Spinal cord (tissue), 9 donors: ENCODE measurements at regions not wholly inside any gene's neighbourhood (a gene's known extent, or its start where the extent isn't known, plus 50 kb on each side); places are given as distances from the start of the nearest gene placed in this dataset.
"Not testable (repeated sequence)": the region's sequence is repeated elsewhere in the genome, so short reads cannot be mapped to it uniquely, and the experiment has no call there.

Experiments used
- DNase-seq, 6 donors: peaks; one replicate each; pipeline versions ENCODE4 v3.0.0 to v3.0.0-alpha.2; 2013 to 2015; ENCODE audit warnings: low spot score in 6 of 6, low read depth in 4 of 6
- H3K27ac ChIP-seq: one replicate; pipeline ENCODE4 v1.5.1; 2013; ENCODE audit warnings: low read depth, low read length, control low read depth
- H3K27me3 ChIP-seq: one replicate; pipeline ENCODE4 v1.6.1; 2013; ENCODE audit warnings: low read length; ENCODE audit not compliant: control insufficient read depth, insufficient read depth
- H3K36me3 ChIP-seq: one replicate; pipeline ENCODE4 v1.6.1; 2013; ENCODE audit warnings: low read length; ENCODE audit not compliant: control insufficient read depth, insufficient read depth
- H3K4me1 ChIP-seq: one replicate; pipeline ENCODE4 v1.6.1; 2013; ENCODE audit warnings: low read length; ENCODE audit not compliant: control insufficient read depth, insufficient read depth
- H3K4me3 ChIP-seq: one replicate; pipeline ENCODE4 v1.5.1; 2013; ENCODE audit warnings: low read depth, low read length, control low read depth
- H3K9me3 ChIP-seq: one replicate; pipeline ENCODE4 v1.6.1; 2013; ENCODE audit warnings: low read length; ENCODE audit not compliant: control insufficient read depth, insufficient read depth
- WGBS: methylation state at CpG from one replicate; pipeline ENCODE4 v1.1.5; 2013; ENCODE audit warnings: missing lambda C conversion rate; ENCODE audit not compliant: insufficient coverage; 5-methylcytosine and 5-hydroxymethylcytosine counted together
- donor health status: healthy.

- Histone ChIP-seq H3K36me3 (no peaks in the 10 kb centered on the region), H3K9me3 (no peaks in the 10 kb centered on the region), H3K27me3 (peaks cover 11% of the 10 kb centered on the region), H3K27ac (peak overlapping the region; percentile 22), H3K4me1 (peaks cover 18% of the 10 kb centered on the region), H3K4me3 (no peak overlapping the region)
- no CpG with 5 or more reads among the region's 4 CpGs for WGBS
- no peak for DNase-seq
These were observed 609.8 kb downstream of the BCOR start for GRCh38 chrX:39487969-39488330.

GRCh38 chrX:39491548-39492297 lies 606.0 kb downstream of the BCOR start:
- Histone ChIP-seq H3K4me3 (no peak overlapping the region), H3K4me1 (peaks cover 5% of the 10 kb centered on the region), H3K27ac (no peak overlapping the region), H3K27me3 (peaks cover 14% of the 10 kb centered on the region), H3K9me3 (no peaks in the 10 kb centered on the region), H3K36me3 (no peaks in the 10 kb centered on the region)
- DNase-seq: no peak
- WGBS: 52% methylated on average over 8 of the region's 10 CpGs

GRCh38 chrX:39492497-39493162 lies 605.1 kb downstream of the BCOR start:
- no peaks in the 10 kb centered on the region for H3K36me3 ChIP-seq
- peaks cover 5% of the 10 kb centered on the region for H3K4me1 ChIP-seq
- peaks cover 18% of the 10 kb centered on the region for H3K27me3 ChIP-seq
- 70% methylated on average over 6 of the region's 6 CpGs for WGBS
- DNase-seq: peak in 1 of 6 donors; percentile 21
- no peak overlapping the region for H3K4me3 ChIP-seq
- no peak overlapping the region for H3K27ac ChIP-seq
- no peaks in the 10 kb centered on the region for H3K9me3 ChIP-seq

- no peak overlapping the region for H3K27ac ChIP-seq
- DNase-seq: no peak
- no CpG with 5 or more reads among the region's 1 CpG for WGBS
- H3K4me1 ChIP-seq: peaks cover 3% of the 10 kb centered on the region
- no peaks in the 10 kb centered on the region for H3K9me3 ChIP-seq
- H3K36me3 ChIP-seq: no peaks in the 10 kb centered on the region
- H3K27me3 ChIP-seq: peaks cover 21% of the 10 kb centered on the region
- H3K4me3 ChIP-seq: no peak overlapping the region
These were observed 604.6 kb downstream of the BCOR start for GRCh38 chrX:39493168-39493567.

- not testable (repeated sequence) for H3K27ac ChIP-seq, DNase-seq, H3K36me3 ChIP-seq, H3K9me3 ChIP-seq, H3K4me1 ChIP-seq, H3K4me3 ChIP-seq
- WGBS: 90% methylated on average over 2 of the region's 4 CpGs
- H3K27me3 ChIP-seq: peaks cover 13% of the 10 kb centered on the region
These were observed 600.6 kb downstream of the BCOR start for GRCh38 chrX:39497117-39497516.

GRCh38 chrX:39497702-39498265 lies 600.0 kb downstream of the BCOR start:
- 79% methylated on average over 4 of the region's 7 CpGs for WGBS
- no peaks in the 10 kb centered on the region for H3K9me3 ChIP-seq
- no peak overlapping the region for H3K4me3 ChIP-seq
- no peak for DNase-seq
- H3K27ac ChIP-seq: no peak overlapping the region
- H3K27me3 ChIP-seq: peaks cover 15% of the 10 kb centered on the region
- H3K4me1 ChIP-seq: no peaks in the 10 kb centered on the region
- no peaks in the 10 kb centered on the region for H3K36me3 ChIP-seq

- H3K36me3 ChIP-seq: no peaks in the 10 kb centered on the region
- peaks cover 17% of the 10 kb centered on the region for H3K27me3 ChIP-seq
- no peaks in the 10 kb centered on the region for H3K4me1 ChIP-seq
- no peaks in the 10 kb centered on the region for H3K9me3 ChIP-seq
- no peak overlapping the region for H3K27ac ChIP-seq
- DNase-seq: no peak
- H3K4me3 ChIP-seq: no peak overlapping the region
These were observed 597.8 kb downstream of the BCOR start for GRCh38 chrX:39499996-39500395.

- Histone ChIP-seq H3K27me3 (peaks cover 13% of the 10 kb centered on the region), H3K27ac (no peak overlapping the region), H3K4me3 (no peak overlapping the region), H3K36me3 (no peaks in the 10 kb centered on the region), H3K9me3 (no peaks in the 10 kb centered on the region), H3K4me1 (no peaks in the 10 kb centered on the region)
- DNase-seq: no peak
- WGBS: 85% methylated on average over 3 of the region's 3 CpGs
These were observed 595.9 kb downstream of the BCOR start for GRCh38 chrX:39501822-39502221.

- no peaks in the 10 kb centered on the region for H3K4me1 ChIP-seq
- peaks cover 12% of the 10 kb centered on the region for H3K27me3 ChIP-seq
- no peak overlapping the region for H3K4me3 ChIP-seq
- DNase-seq: no peak
- no peak overlapping the region for H3K27ac ChIP-seq
- no peaks in the 10 kb centered on the region for H3K36me3 ChIP-seq
- H3K9me3 ChIP-seq: no peaks in the 10 kb centered on the region
- WGBS: 80% methylated on average over 1 of the region's 3 CpGs
These were observed 595.3 kb downstream of the BCOR start for GRCh38 chrX:39502486-39502885.

- Histone ChIP-seq H3K4me3 (no peak overlapping the region), H3K4me1 (no peaks in the 10 kb centered on the region), H3K36me3 (no peaks in the 10 kb centered on the region), H3K27me3 (peaks cover 7% of the 10 kb centered on the region), H3K27ac (no peak overlapping the region), H3K9me3 (no peaks in the 10 kb centered on the region)
- no peak for DNase-seq
- 75% methylated on average over 1 of the region's 2 CpGs for WGBS
These were observed 593.5 kb downstream of the BCOR start for GRCh38 chrX:39504227-39504626.
